ENCODE measurements at regions not wholly inside any gene's neighbourhood (a gene's known extent, or its start where the extent isn't known, plus 50 kb on each side); places are given as distances from the start of the nearest gene placed in this dataset.

DNA sequence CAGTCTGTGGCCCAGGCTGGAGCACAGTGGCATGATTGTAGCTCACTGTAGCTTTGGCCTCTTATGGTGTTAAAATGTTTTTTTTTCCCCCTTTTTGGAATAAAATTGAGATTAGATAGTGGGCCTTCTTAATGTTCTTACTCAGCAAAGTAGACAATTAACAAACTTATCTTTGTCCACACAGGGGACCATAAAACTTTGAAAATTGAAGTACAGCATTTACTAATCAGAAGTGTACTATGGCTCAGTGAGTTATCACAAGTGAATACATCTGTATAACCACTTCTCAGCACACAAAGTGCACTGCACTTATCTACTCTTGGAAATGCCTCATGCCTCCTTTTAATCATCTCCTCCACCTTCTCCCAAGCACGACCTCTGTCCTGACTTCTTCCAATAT lies 218.9 kb downstream of the PRDM2 start:
- TF ChIP-seq, protein P1, sequence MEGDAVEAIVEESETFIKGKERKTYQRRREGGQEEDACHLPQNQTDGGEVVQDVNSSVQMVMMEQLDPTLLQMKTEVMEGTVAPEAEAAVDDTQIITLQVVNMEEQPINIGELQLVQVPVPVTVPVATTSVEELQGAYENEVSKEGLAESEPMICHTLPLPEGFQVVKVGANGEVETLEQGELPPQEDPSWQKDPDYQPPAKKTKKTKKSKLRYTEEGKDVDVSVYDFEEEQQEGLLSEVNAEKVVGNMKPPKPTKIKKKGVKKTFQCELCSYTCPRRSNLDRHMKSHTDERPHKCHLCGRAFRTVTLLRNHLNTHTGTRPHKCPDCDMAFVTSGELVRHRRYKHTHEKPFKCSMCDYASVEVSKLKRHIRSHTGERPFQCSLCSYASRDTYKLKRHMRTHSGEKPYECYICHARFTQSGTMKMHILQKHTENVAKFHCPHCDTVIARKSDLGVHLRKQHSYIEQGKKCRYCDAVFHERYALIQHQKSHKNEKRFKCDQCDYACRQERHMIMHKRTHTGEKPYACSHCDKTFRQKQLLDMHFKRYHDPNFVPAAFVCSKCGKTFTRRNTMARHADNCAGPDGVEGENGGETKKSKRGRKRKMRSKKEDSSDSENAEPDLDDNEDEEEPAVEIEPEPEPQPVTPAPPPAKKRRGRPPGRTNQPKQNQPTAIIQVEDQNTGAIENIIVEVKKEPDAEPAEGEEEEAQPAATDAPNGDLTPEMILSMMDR (IDR thresholded peaks at IDR 0.05; ENCODE audit: poor library complexity): no peak
- no peak for TF ChIP-seq EZH2phosphoT487 (IDR thresholded peaks at IDR 0.05; ENCODE audit: low read depth, severe bottlenecking, unreplicated experiment)

Measured in hepatocyte (in vitro differentiated cells).